ENCODE measurements at regions not wholly inside any gene's neighbourhood (a gene's known extent, or its start where the extent isn't known, plus 50 kb on each side); places are given as distances from the start of the nearest gene placed in this dataset.

GRCh38 chr16:59356709-59357108, 622.6 kb upstream of the GOT2 start:
- H3K4me3 ChIP-seq: no peak overlapping the region
- no peaks in the 10 kb centered on the region for H3K79me2 ChIP-seq (ENCODE audit: control insufficient read depth, insufficient read depth, low read length)
- ChIA-PET CTCF (ENCODE audit: low intra/inter-chr PET ratio) (no interaction called here), POLR2A (interaction anchor here (0.8 to 1.2 kb wide), 2 partner anchors 10 to 16 kb away, joined by 3 to 4 read pairs; no protein-coding TSS in a partner anchor)
- H3K4me1 ChIP-seq (replicated peaks in 1 of 2; ENCODE audit: control insufficient read depth in 2 of 2, insufficient read depth in 2 of 2, low read length in 2 of 2): peaks cover 0 to 9% of the 10 kb centered on the region in 2 experiments; a peak in 3 of 5 replicates
- peak overlapping the region; percentile 56; the same call in 2 of the 3 replicates for H3K27ac ChIP-seq (ENCODE audit: extremely low read depth, low read depth, low read length)
- H3K9me1 ChIP-seq (ENCODE audit: control insufficient read depth, insufficient read depth, low read length): no peaks in the 10 kb centered on the region
- no TSS peak for BruUV-seq (replicated peaks)
- DNase-seq (ENCODE audit: extremely low read depth in 1 of 4, low spot score in 3 of 4) (peak; percentile 46 to 90 (median 66)), ATAC-seq (peak; percentile 99), FAIRE-seq (peak; percentile 97)
- H4K20me1 ChIP-seq (replicated peaks; ENCODE audit: control insufficient read depth, insufficient read depth, low read length): no peaks in the 10 kb centered on the region
- no peak overlapping the region; the same call in 1 of the 2 replicates for H2AFZ ChIP-seq (ENCODE audit: low read depth, low read length)
- H3K9ac ChIP-seq (ENCODE audit: insufficient read depth in 1 of 2, low read depth in 2 of 2, low read length in 2 of 2): peak overlapping the region in 1 of 2 experiments; percentile 23; a peak in 1 of 4 replicates
- H3K36me3 ChIP-seq (ENCODE audit: control insufficient read depth, insufficient read depth, low read length): no peaks in the 10 kb centered on the region
- WGBS (ENCODE audit: insufficient coverage, low coverage, missing lambda C conversion rate): 0% methylated on average over 1 of the region's 1 CpG
- in situ Hi-C loops (cut with MboI): no loop called here
- intact Hi-C loops (cut with micrococcal nuclease): no loop called here
- H3K27me3 ChIP-seq (ENCODE audit: control insufficient read depth in 2 of 2, insufficient read depth in 2 of 2, low read length in 2 of 2): no peaks in the 10 kb centered on the region
- no peak overlapping the region; the same call in 1 of the 2 replicates for H3K4me2 ChIP-seq (ENCODE audit: insufficient read depth, low read length)
- no peaks in the 10 kb centered on the region for H3K9me3 ChIP-seq (replicated peaks; ENCODE audit: control insufficient read depth, insufficient read depth, low read depth, low read length)
- TF ChIP-seq FOXJ3 (CRISPR knock-in tag; IDR thresholded peaks at IDR 0.05) (no peak), FOSL1 (tag; conservative IDR thresholded peaks at IDR 0.05) (peak; percentile 85), NFXL1 (CRISPR knock-in tag; IDR thresholded peaks at IDR 0.05) (no peak), IFI16 (CRISPR knock-in tag; IDR thresholded peaks at IDR 0.05) (no peak), MBD2 (IDR thresholded peaks at IDR 0.05; ENCODE audit: borderline replicate concordance, low read depth) (peak; percentile 62; the same call in 1 of the 2 replicates), HDAC8 (tag; IDR thresholded peaks at IDR 0.05) (no peak), HMBOX1 (IDR thresholded peaks at IDR 0.05) (peak; percentile 93), KLF16 (IDR thresholded peaks at IDR 0.05) (peak; percentile 91), ATF4 (CRISPR knock-in tag; IDR thresholded peaks at IDR 0.05) (peak; percentile 81), ZC3H11A (IDR thresholded peaks at IDR 0.05; ENCODE audit: low read depth, low read length) (no peak), PHB2 (IDR thresholded peaks at IDR 0.05; ENCODE audit: low read depth) (peak; percentile 65; the same call in 1 of the 2 replicates), HMGN3 (IDR thresholded peaks at IDR 0.05; ENCODE audit: borderline replicate concordance, extremely low read depth, insufficient read length, low read depth, low read length) (no peak), TFAP4 (CRISPR knock-in tag; IDR thresholded peaks at IDR 0.05; ENCODE audit: borderline replicate concordance) (peak; percentile 27; the same call in 1 of the 2 replicates), IRF9 (tag; IDR thresholded peaks at IDR 0.05) (no peak), EGR1 (conservative IDR thresholded peaks at IDR 0.05) (0 out of 2 replicates have a peak, but pooled peaks have one; percentile 13), SRSF7 (optimal IDR thresholded peaks at IDR 0.05; ENCODE audit: low read depth, low read length) (no peak), ATF6 (CRISPR knock-in tag; IDR thresholded peaks at IDR 0.05) (no peak), MCM7 (IDR thresholded peaks at IDR 0.05) (no peak), ARNT (IDR thresholded peaks at IDR 0.05) (peak; percentile 74 to 86; a peak in 2 of 4 replicates)
